Osteocyte (in vitro differentiated cells): ENCODE measurements at regions not wholly inside any gene's neighbourhood (a gene's known extent, or its start where the extent isn't known, plus 50 kb on each side); places are given as distances from the start of the nearest gene placed in this dataset.
"Not testable (repeated sequence)": the region's sequence is repeated elsewhere in the genome, so short reads cannot be mapped to it uniquely, and the experiment has no call there.

ENCODE experiments used
- DNase-seq: peaks from one replicate; pipeline ENCODE4 v3.0.0; 2021; ENCODE audit warnings: mixed read lengths; ENCODE audit not compliant: unreplicated experiment; ENCODE audit errors: extremely low spot score
- H3K27ac Mint-ChIP-seq: one replicate; pipeline ENCODE4 v1.8.0; 2021; ENCODE audit warnings: mild to moderate bottlenecking, mixed read lengths; ENCODE audit not compliant: unreplicated experiment
- H3K27me3 Mint-ChIP-seq: one replicate; pipeline ENCODE4 v1.8.0; 2021; ENCODE audit warnings: mixed read lengths; ENCODE audit not compliant: unreplicated experiment
- H3K36me3 Mint-ChIP-seq: one replicate; pipeline ENCODE4 v1.8.0; 2021; ENCODE audit warnings: mixed read lengths; ENCODE audit not compliant: unreplicated experiment
- H3K4me1 Mint-ChIP-seq: one replicate; pipeline ENCODE4 v1.8.0; 2021; ENCODE audit warnings: mixed read lengths; ENCODE audit not compliant: unreplicated experiment
- H3K4me3 Mint-ChIP-seq: one replicate; pipeline ENCODE4 v1.8.0; 2021; ENCODE audit warnings: mild to moderate bottlenecking, moderate library complexity, mixed read lengths; ENCODE audit not compliant: unreplicated experiment
- H3K9me3 Mint-ChIP-seq: one replicate; pipeline ENCODE4 v1.8.0; 2021; ENCODE audit warnings: mixed read lengths; ENCODE audit not compliant: unreplicated experiment
- TF ChIP-seq, protein P1 (sequence below): fragments of 200-600 bp; sonication (generic); IDR thresholded peaks from 2 replicates; pipeline ENCODE4 v1.5.0; 2021; ENCODE audit warnings: antibody characterized with exemption, mild to moderate bottlenecking, moderate library complexity

DNA sequence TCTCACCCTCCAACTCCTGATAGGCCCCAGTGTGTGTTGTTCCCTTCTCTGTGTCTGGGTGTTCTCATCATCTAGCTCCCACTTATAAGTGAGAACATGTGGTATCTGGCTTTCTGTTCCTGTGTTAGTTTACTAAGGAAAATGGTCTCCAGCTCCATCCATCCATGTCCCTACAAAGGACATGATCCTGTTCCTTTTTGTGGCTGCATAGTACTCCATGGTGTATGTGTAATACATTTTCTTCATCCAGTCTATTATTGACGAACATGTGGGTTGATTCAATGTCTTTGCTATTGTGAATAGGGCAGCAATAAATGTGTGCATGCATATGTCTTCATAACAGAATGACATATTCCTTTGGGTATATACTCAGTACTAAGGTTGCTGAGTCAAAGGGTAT is 1397.0 kb downstream of the UQCRFS1 start:
- Mint-ChIP-seq H3K27me3 (no peaks in the 10 kb centered on the region), H3K4me3 (no peak overlapping the region), H3K36me3 (no peaks in the 10 kb centered on the region), H3K4me1 (no peaks in the 10 kb centered on the region), H3K27ac (no peak overlapping the region), H3K9me3 (peaks cover 29% of the 10 kb centered on the region)
- no peak for DNase-seq
- TF ChIP-seq, protein P1, sequence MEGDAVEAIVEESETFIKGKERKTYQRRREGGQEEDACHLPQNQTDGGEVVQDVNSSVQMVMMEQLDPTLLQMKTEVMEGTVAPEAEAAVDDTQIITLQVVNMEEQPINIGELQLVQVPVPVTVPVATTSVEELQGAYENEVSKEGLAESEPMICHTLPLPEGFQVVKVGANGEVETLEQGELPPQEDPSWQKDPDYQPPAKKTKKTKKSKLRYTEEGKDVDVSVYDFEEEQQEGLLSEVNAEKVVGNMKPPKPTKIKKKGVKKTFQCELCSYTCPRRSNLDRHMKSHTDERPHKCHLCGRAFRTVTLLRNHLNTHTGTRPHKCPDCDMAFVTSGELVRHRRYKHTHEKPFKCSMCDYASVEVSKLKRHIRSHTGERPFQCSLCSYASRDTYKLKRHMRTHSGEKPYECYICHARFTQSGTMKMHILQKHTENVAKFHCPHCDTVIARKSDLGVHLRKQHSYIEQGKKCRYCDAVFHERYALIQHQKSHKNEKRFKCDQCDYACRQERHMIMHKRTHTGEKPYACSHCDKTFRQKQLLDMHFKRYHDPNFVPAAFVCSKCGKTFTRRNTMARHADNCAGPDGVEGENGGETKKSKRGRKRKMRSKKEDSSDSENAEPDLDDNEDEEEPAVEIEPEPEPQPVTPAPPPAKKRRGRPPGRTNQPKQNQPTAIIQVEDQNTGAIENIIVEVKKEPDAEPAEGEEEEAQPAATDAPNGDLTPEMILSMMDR = no peak

DNA sequence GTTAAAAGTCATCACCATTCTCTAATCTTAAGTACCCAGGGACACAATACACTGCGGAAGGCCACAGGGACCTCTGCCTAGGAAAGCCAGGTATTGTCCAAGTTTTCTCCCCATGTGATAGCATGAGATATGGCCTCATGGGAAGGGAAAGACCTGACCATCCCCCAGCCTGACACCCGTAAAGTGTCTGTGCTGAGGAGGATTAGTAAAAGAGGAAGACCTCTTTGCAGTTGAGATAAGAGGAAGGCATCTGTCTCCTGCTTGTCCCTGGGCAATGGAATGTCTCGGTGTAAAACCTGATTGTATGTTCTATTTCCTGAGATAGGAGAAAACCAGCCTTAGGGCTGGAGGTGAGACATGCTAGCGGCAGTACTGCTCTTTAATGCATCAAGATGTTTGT is 1398.1 kb downstream of the UQCRFS1 start:
- not testable (repeated sequence) for H3K27me3 Mint-ChIP-seq, H3K4me1 Mint-ChIP-seq, DNase-seq, H3K36me3 Mint-ChIP-seq, H3K4me3 Mint-ChIP-seq, H3K27ac Mint-ChIP-seq
- peaks cover 32% of the 10 kb centered on the region for H3K9me3 Mint-ChIP-seq

DNA sequence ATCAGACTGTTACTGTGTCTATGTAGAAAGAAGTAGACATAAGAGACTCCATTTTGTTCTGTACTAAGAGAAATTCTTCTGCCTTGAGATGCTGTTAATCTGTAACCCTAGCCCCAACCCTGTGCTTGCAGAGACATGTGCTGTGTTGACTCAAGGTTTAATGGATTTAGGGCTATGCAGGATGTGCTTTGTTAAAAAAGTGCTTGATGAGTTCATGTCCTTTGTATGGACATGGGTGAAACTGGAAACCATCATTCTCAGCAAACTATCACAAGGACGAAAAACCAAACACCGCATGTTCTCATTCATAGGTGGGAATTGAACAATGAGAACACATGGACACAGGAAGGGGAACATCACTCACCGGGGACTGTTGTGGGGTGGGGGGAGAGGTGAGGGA is 1398.7 kb downstream of the UQCRFS1 start:
- not testable (repeated sequence) for H3K4me1 Mint-ChIP-seq, H3K36me3 Mint-ChIP-seq, H3K27ac Mint-ChIP-seq, DNase-seq, H3K27me3 Mint-ChIP-seq, H3K4me3 Mint-ChIP-seq
- H3K9me3 Mint-ChIP-seq = peaks cover 32% of the 10 kb centered on the region

DNA sequence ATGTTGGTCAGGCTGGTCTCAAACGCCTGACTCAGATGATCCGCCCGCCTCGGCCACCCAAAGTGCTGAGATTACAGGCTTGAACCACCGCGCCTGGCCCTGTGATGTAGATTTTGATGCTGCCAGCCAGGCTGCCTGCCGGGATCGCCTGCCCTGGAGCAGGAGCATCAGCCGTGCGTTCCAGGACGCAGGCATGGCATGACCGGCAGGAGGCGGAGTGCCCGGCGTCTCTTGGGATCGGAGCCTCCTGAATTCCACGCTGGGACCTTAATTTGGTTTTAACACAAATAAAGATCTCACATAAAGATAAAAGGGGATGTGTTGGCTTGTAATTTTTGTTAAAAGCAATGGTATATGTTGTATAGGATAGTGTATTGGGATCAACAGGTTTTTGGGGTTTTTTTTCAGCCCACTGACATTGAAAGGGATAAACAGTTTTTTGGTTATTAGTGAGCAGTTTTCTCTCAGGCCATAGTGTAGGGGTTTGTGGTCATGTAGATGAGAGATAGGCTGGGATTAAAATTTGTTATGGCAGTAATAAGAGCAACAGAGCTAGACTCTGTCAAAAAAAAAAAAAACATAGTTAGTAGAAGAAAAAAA is 1406.4 kb downstream of the UQCRFS1 start:
- Mint-ChIP-seq H3K4me1 (no peaks in the 10 kb centered on the region), H3K9me3 (peaks cover 11% of the 10 kb centered on the region), H3K36me3 (peaks cover 13% of the 10 kb centered on the region)

DNA sequence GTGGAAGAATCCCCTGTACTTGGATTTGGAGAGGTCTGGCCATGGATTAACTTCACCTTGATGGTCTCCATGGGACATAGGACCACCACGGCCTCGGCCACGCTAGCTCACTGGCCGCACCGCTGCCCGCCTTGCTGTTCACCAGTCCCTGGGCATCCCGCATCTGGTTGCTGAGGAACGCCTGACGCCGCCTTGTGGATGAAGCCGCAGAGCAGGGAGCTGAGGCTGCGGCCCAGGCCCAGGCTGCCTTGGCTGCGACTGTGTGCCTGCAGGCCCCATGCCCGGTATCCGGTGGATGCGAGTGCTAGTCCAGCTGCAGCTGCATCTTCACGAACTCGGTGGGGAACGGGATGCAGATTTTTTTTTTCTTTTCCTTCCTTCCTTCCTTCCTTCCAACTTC is 1407.1 kb downstream of the UQCRFS1 start:
- Mint-ChIP-seq H3K27ac (no peak overlapping the region), H3K4me3 (no peak overlapping the region), H3K36me3 (peaks cover 13% of the 10 kb centered on the region), H3K4me1 (no peaks in the 10 kb centered on the region), H3K9me3 (peaks cover 11% of the 10 kb centered on the region), H3K27me3 (no peaks in the 10 kb centered on the region)
- TF ChIP-seq, protein P1 = no peak
- DNase-seq = peak; percentile 69

More for the DNA sequence above, 1406.4 kb downstream of the UQCRFS1 start:
- DNase-seq = no peak
- no peak overlapping the region for H3K27ac Mint-ChIP-seq
- no peaks in the 10 kb centered on the region for H3K27me3 Mint-ChIP-seq
- TF ChIP-seq, protein P1 = no peak
- H3K4me3 Mint-ChIP-seq = no peak overlapping the region

DNA sequence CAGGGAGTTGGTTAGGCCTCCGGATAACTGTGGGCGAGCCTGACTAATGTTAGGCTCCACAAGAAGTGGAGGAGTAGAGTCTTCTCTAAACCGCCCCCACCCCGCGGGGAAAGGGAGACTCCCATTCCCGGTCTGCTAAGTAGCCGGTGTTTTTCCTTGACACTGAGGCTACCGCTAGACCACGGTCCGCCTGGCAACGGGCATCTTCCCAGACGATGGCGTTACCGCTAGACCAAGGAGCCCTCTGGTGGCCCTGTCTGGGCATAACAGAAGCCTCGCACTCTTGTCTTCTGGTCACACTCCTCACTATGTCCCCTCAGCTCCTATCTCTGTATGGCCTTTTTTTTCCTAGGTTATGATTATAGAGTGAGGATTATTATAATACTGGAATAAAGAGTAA is 1410.7 kb downstream of the UQCRFS1 start:
- peaks cover 19% of the 10 kb centered on the region for H3K36me3 Mint-ChIP-seq
- H3K4me3 Mint-ChIP-seq, H3K27ac Mint-ChIP-seq, H3K4me1 Mint-ChIP-seq, H3K27me3 Mint-ChIP-seq, H3K9me3 Mint-ChIP-seq: not testable (repeated sequence)
- DNase-seq = peak; percentile 74
- TF ChIP-seq, protein P1 = peak; percentile 52
